CD4-positive, alpha-beta T cell treated with Interleukin-1 beta for 1 hour (primary cell): ENCODE measurements at regions not wholly inside any gene's neighbourhood (a gene's known extent, or its start where the extent isn't known, plus 50 kb on each side); places are given as distances from the start of the nearest gene placed in this dataset.

Experiments
- DNase-seq, 2 donors: peaks; one replicate each; pipeline ENCODE4 v3.0.0-alpha.2; 2020 to 2022

GRCh38 chr13:59587971-59588716 lies 575.6 kb downstream of the DIAPH3 start:
- no peak for DNase-seq

- DNase-seq: no peak
These were observed 575.0 kb downstream of the DIAPH3 start for GRCh38 chr13:59588717-59589067.

DNA sequence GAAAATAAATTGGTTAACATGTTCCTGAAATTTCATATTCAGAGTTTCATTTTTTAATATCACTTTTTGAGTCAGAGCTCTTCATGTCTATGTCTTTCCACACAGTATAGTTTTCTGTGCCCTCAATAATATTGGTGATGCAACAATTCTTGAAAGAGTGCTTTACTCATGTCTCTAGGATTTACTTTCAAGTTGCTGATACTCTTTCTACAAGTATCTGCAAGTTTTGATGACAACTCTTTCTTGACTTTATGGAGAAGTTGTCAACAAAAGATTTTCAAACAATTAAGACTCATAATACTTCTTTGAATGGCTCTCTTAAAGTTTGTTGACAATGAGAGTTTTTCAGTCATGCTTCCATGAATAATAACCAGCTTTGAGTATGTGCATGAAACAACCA lies 561.7 kb downstream of the DIAPH3 start:
- no peak for DNase-seq

DNA sequence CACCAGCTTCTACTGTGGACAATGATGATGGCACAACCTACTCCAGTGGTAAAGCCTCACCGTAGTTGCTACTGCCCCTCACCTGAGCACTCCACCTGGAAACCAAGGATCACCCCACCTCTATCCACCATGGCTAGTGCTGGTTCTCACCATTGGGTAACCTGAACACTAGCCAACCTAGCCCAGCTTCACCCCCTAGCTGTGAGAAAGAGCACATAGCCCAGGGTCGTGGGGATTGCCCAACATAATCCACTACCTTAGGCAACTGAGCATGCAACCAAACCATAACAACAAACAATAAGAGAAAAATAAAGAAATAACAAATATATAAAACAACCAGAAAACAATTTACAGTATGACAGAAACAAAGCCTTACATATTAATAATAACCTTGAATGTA lies 560.1 kb downstream of the DIAPH3 start:
- no peak for DNase-seq

GRCh38 chr13:59607172-59607571 lies 556.6 kb downstream of the DIAPH3 start:
- DNase-seq: no peak

DNA sequence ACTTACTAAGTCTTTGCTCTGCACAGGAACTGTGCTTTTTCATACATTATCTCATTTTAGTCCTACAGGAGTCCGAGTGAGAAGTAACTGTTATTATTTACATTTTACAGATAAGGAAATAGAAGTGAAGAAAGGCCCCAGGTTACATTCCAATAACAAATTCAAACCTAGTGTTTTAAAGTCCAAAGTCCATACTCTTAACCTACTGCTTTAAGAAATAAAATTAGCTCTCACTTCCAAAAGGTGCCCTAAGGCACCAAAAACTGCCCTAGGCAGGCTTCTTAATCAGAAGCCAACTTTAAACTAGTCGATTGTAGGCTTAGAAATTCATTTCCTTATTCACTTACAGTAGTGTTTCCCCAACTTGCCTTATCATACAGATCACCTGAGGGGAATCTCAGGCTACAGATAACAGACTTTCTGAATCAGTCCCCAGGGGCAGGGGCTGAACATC lies 555.9 kb downstream of the DIAPH3 start:
- no peak for DNase-seq

DNA sequence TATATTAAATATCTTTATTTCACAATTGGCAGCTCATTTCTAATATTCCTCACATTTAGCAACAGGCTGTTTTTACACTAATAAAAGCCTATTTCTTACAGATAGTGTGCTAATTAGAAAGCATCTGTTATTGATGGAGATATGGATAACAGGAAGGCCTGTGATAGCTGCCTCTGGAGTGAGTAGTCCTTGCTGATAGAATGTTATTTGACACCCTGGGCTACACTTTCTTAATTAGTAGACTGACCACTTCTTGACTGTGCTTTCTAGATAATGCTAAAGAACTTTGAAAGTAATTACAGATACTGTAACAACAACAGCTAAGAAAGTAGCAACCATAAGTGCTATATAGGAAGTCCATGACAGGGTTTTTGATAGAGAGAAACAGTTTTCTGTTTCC lies 554.3 kb downstream of the DIAPH3 start:
- no peak for DNase-seq
